RWPE1 (cell line): ENCODE measurements at regions not wholly inside any gene's neighbourhood (a gene's known extent, or its start where the extent isn't known, plus 50 kb on each side); places are given as distances from the start of the nearest gene placed in this dataset.

Experiments
- CTCF ChIA-PET: fragments of 350-600 bp; sonication (Branson Sonifier 250); formaldehyde crosslinking; extraction: SDS; loops from one replicate; lab custom pipeline; 2021; lab: Yijun Ruan, JAX
- POLR2A ChIA-PET: fragments of 400-600 bp; formaldehyde crosslinking; extraction: SDS; loops from one replicate; lab custom pipeline; 2020; ENCODE audit warnings: antibody characterized with exemption; ENCODE audit not compliant: low non-redundant PET; lab: Yijun Ruan, JAX
- DNase-seq: peaks from one replicate; pipeline ENCODE4 v3.0.0; 2012; ENCODE audit warnings: low spot score
- H3K27ac ChIP-seq: fragments of 450-650 bp; 2 replicates; pipeline ENCODE4 v1.5.1; 2017
- CTCF ChIP-seq: fragments of 450-650 bp; conservative IDR thresholded peaks from 2 replicates; pipeline ENCODE4 v1.5.1; 2017; ENCODE audit warnings: low read depth, mild to moderate bottlenecking

- H3K27ac ChIP-seq, result no peak overlapping the region
- no peak for TF ChIP-seq CTCF
- CTCF ChIA-PET, result interaction anchor here (0.6 kb wide), 2 partner anchors 9 to 326 kb away, joined by 3 read pairs; no protein-coding TSS in a partner anchor
- no peak for DNase-seq
- POLR2A ChIA-PET, result no interaction called here
These were observed 451.1 kb downstream of the SH2D4B start for GRCh38 chr10:80988755-80989154.

GRCh38 chr10:80996615-80997193, 459.0 kb downstream of the SH2D4B start:
- TF ChIP-seq CTCF, result no peak
- DNase-seq, result no peak
- H3K27ac ChIP-seq, result peak overlapping the region; percentile 86
- ChIA-PET CTCF (interaction anchor here (0.6 to 1.1 kb wide), 3 partner anchors 72 to 458 kb away, joined by 3 to 4 read pairs (median 3); no protein-coding TSS in a partner anchor), POLR2A (no interaction called here)

- CTCF ChIA-PET, result interaction anchor here (0.6 to 0.7 kb wide), 3 partner anchors 18 to 1885 kb away, joined by 3 to 6 read pairs (median 4); no protein-coding TSS in a partner anchor
- no peak overlapping the region for H3K27ac ChIP-seq
- no peak for DNase-seq
- POLR2A ChIA-PET, result no interaction called here
- TF ChIP-seq CTCF, result no peak
These were observed 463.1 kb downstream of the SH2D4B start for GRCh38 chr10:81000781-81001180.

GRCh38 chr10:81002382-81002781, 464.7 kb downstream of the SH2D4B start:
- TF ChIP-seq CTCF, result no peak
- no peak for DNase-seq
- ChIA-PET CTCF (no interaction called here), POLR2A (no interaction called here)
- H3K27ac ChIP-seq, result no peak overlapping the region

GRCh38 chr10:81007872-81008271, 470.2 kb downstream of the SH2D4B start:
- no peak for DNase-seq
- no peak for TF ChIP-seq CTCF
- H3K27ac ChIP-seq, result no peak overlapping the region
- CTCF ChIA-PET, result interaction anchor here (0.6 to 1.5 kb wide), 2 partner anchors 11 to 79 kb away, joined by 3 to 4 read pairs; no protein-coding TSS in a partner anchor
- POLR2A ChIA-PET, result no interaction called here

GRCh38 chr10:81008726-81009125, 471.0 kb downstream of the SH2D4B start:
- DNase-seq, result no peak
- ChIA-PET CTCF (interaction anchor here (0.5 to 1.5 kb wide), 2 partner anchors 10 to 137 kb away, joined by 4 to 5 read pairs; no protein-coding TSS in a partner anchor), POLR2A (no interaction called here)
- no peak for TF ChIP-seq CTCF
- no peak overlapping the region for H3K27ac ChIP-seq
